ENCODE measurements at regions not wholly inside any gene's neighbourhood (a gene's known extent, or its start where the extent isn't known, plus 50 kb on each side); places are given as distances from the start of the nearest gene placed in this dataset.

- TF ChIP-seq ETS1 (IDR thresholded peaks at IDR 0.05) (no peak), NANOG (IDR thresholded peaks at IDR 0.05; ENCODE audit: borderline replicate concordance) (no peak), EZH2phosphoT487 (IDR thresholded peaks at IDR 0.05; ENCODE audit: unreplicated experiment) (no peak)
Measured at GRCh38 chr22:49057910-49058309, 769.8 kb downstream of the BRD1 start (continued).

- peaks cover 35% of the 10 kb centered on the region for H3K4me1 Mint-ChIP-seq
- H2AFZ ChIP-seq: no peak overlapping the region
- H3F3A ChIP-seq (replicated peaks; ENCODE audit: low read depth): no peaks in the 10 kb centered on the region
- no peaks in the 10 kb centered on the region for H3K36me3 Mint-ChIP-seq (ENCODE audit: low read depth)
- H3K4me1 ChIP-seq (ENCODE audit: insufficient read depth): no peaks in the 10 kb centered on the region
- H3K27ac Mint-ChIP-seq: no peak overlapping the region
- peaks cover 6% of the 10 kb centered on the region for H3K27me3 Mint-ChIP-seq (ENCODE audit: insufficient read depth, low read depth, poor library complexity)
- no peaks in the 10 kb centered on the region for H3K79me2 ChIP-seq (replicated peaks; ENCODE audit: insufficient read depth)
- ATAC-seq (no peak), DNase-seq (ENCODE audit: low spot score) (no peak)
- H3K9me2 ChIP-seq (ENCODE audit: insufficient read depth): no peaks in the 10 kb centered on the region
- no peak overlapping the region for H3K4me2 ChIP-seq
- H3K27me3 ChIP-seq (ENCODE audit: insufficient read depth): no peaks in the 10 kb centered on the region
- no peaks in the 10 kb centered on the region for H4K20me1 ChIP-seq (replicated peaks; ENCODE audit: insufficient read depth)
- H3K4me3 Mint-ChIP-seq: no peak overlapping the region
- no peak overlapping the region for H3K27ac ChIP-seq (ENCODE audit: low read depth)
- no peaks in the 10 kb centered on the region for H3K9me3 Mint-ChIP-seq
- H3K36me3 ChIP-seq (ENCODE audit: insufficient read depth): no peaks in the 10 kb centered on the region; the same call in 1 of the 2 replicates
- H3K4me3 ChIP-seq: no peak overlapping the region
- TF ChIP-seq CREB1 (CRISPR knock-in tag; IDR thresholded peaks at IDR 0.05; ENCODE audit: low read depth) (no peak), ETS1 (IDR thresholded peaks at IDR 0.05) (no peak), EZH2phosphoT487 (IDR thresholded peaks at IDR 0.05; ENCODE audit: unreplicated experiment) (no peak), ZNF114 (CRISPR knock-in tag; IDR thresholded peaks at IDR 0.05) (no peak), POLR2AphosphoS5 (IDR thresholded peaks at IDR 0.05; ENCODE audit: low read depth) (no peak), NANOG (IDR thresholded peaks at IDR 0.05; ENCODE audit: borderline replicate concordance) (no peak), EZH2 (IDR thresholded peaks at IDR 0.05; ENCODE audit: low read depth, unreplicated experiment) (no peak), STAT1 (IDR thresholded peaks at IDR 0.05; ENCODE audit: unreplicated experiment) (no peak), JUNB (IDR thresholded peaks at IDR 0.05; ENCODE audit: unreplicated experiment) (no peak), ZNF331 (CRISPR knock-in tag; IDR thresholded peaks at IDR 0.05; ENCODE audit: low read depth) (no peak), ZNF462 (CRISPR knock-in tag; IDR thresholded peaks at IDR 0.05) (no peak), CTCF (conservative IDR thresholded peaks at IDR 0.05; ENCODE audit: low read depth in 2 of 2) (no peak)
Measured at GRCh38 chr22:49056301-49056700, 771.4 kb downstream of the BRD1 start.

All from GM23338 (cell line).